Tibial nerve (tissue), 4 donors: ENCODE measurements at regions not wholly inside any gene's neighbourhood (a gene's known extent, or its start where the extent isn't known, plus 50 kb on each side); places are given as distances from the start of the nearest gene placed in this dataset.

ENCODE experiments used
- DNase-seq, 2 donors: peaks; one replicate each; pipeline ENCODE4 v3.0.0-alpha.2; 2019; ENCODE audit warnings: low spot score in 2 of 2
- H3K27ac ChIP-seq, 4 donors: fragments of 200-600 bp; sonication (generic) in 3 of 4; one replicate each; pipeline ENCODE4 v1.5.1; 2017 to 2019; ENCODE audit warnings: mild to moderate bottlenecking in 1 of 4
- H3K27me3 ChIP-seq, 2 donors: fragments of 200-600 bp; sonication (generic) in 1 of 2; one replicate each; pipeline versions ENCODE4 v1.5.1 to v1.6.0; 2017 to 2019
- H3K36me3 ChIP-seq, 3 donors: fragments of 200-600 bp; sonication (generic); one replicate each; pipeline ENCODE4 v1.5.1; 2018 to 2019
- H3K4me1 ChIP-seq, 4 donors: fragments of 200-600 bp; sonication (generic) in 3 of 4; one replicate each; pipeline ENCODE4 v1.5.1; 2017 to 2019
- H3K4me3 ChIP-seq, 4 donors: fragments of 200-600 bp; sonication (generic) in 3 of 4; one replicate each; pipeline ENCODE4 v1.5.1; 2017 to 2019; ENCODE audit warnings: mild to moderate bottlenecking in 1 of 4, moderate library complexity in 1 of 4
- H3K9me3 ChIP-seq, 4 donors: fragments of 200-600 bp; sonication (generic) in 3 of 4; one replicate each; pipeline ENCODE4 v1.5.1; 2017 to 2019
- CTCF ChIP-seq, 5 experiments: fragments of 200-600 bp in 3 of 5; fragments of 450-650 bp in 2 of 5; sonication (generic) in 3 of 5; IDR thresholded peaks; one replicate each; pipeline ENCODE4 v1.5.1; 2016 to 2019; ENCODE audit warnings: antibody characterized with exemption in 5 of 5, mild to moderate bottlenecking in 3 of 5, moderate library complexity in 2 of 5
- EP300 ChIP-seq, 2 donors: sonication (generic); formaldehyde crosslinking; IDR thresholded peaks; one replicate each; pipeline ENCODE4 v1.6.1; 2017; ENCODE audit warnings: antibody characterized with exemption in 2 of 2, mild to moderate bottlenecking in 1 of 2
- POLR2A ChIP-seq, 2 donors: fragments of 450-650 bp; IDR thresholded peaks; one replicate each; pipeline ENCODE4 v1.6.1; 2017; ENCODE audit warnings: antibody characterized with exemption in 2 of 2, mild to moderate bottlenecking in 2 of 2, moderate library complexity in 2 of 2
- WGBS, 2 donors: methylation state at CpG; one replicate each; pipeline ENCODE4 v1.1.5; 2018; 5-methylcytosine and 5-hydroxymethylcytosine counted together

GRCh38 chr6:99120641-99121040 lies 172.9 kb upstream of the FBXL4 start:
- H3K27me3 ChIP-seq, result no peaks in the 10 kb centered on the region
- no peak overlapping the region for H3K4me3 ChIP-seq
- H3K9me3 ChIP-seq, result no peaks in the 10 kb centered on the region
- 70 to 84% methylated on average over 3 of the region's 3 CpGs for WGBS, 2 donors
- H3K36me3 ChIP-seq, result no peaks in the 10 kb centered on the region
- TF ChIP-seq POLR2A (IDR thresholded peaks at IDR 0.05), result no peak
- TF ChIP-seq EP300 (IDR thresholded peaks at IDR 0.05), result no peak
- no peak for TF ChIP-seq CTCF (IDR thresholded peaks at IDR 0.05)
- H3K27ac ChIP-seq, result no peak overlapping the region
- no peak for DNase-seq
- no peaks in the 10 kb centered on the region for H3K4me1 ChIP-seq

GRCh38 chr6:99119109-99120031 lies 171.6 kb upstream of the FBXL4 start:
- H3K4me1 ChIP-seq, result no peaks in the 10 kb centered on the region
- TF ChIP-seq CTCF (IDR thresholded peaks at IDR 0.05), result peak; percentile 41 to 71 (median 60)
- no peak for TF ChIP-seq POLR2A (IDR thresholded peaks at IDR 0.05)
- H3K9me3 ChIP-seq, result no peaks in the 10 kb centered on the region
- H3K27ac ChIP-seq, result no peak overlapping the region
- H3K36me3 ChIP-seq, result no peaks in the 10 kb centered on the region
- DNase-seq, result peak in 1 of 2 donors; percentile 14
- no peak overlapping the region for H3K4me3 ChIP-seq
- no peaks in the 10 kb centered on the region for H3K27me3 ChIP-seq
- WGBS, 2 donors, result 47% methylated on average over 8 of the region's 8 CpGs

- Histone ChIP-seq H3K4me1 (no peaks in the 10 kb centered on the region), H3K27ac (no peak overlapping the region), H3K9me3 (no peaks in the 10 kb centered on the region), H3K27me3 (no peaks in the 10 kb centered on the region), H3K36me3 (no peaks in the 10 kb centered on the region), H3K4me3 (no peak overlapping the region)
- TF ChIP-seq EP300 (IDR thresholded peaks at IDR 0.05) (no peak), CTCF (IDR thresholded peaks at IDR 0.05) (no peak), POLR2A (IDR thresholded peaks at IDR 0.05) (no peak)
- WGBS, 2 donors, result 88 to 92% methylated on average over 5 of the region's 5 CpGs
- DNase-seq, result no peak
Observed at GRCh38 chr6:99114769-99115406, 167.1 kb upstream of the FBXL4 start.

- H3K27ac ChIP-seq, result no peak overlapping the region
- no peaks in the 10 kb centered on the region for H3K36me3 ChIP-seq
- no peaks in the 10 kb centered on the region for H3K9me3 ChIP-seq
- no peak for TF ChIP-seq EP300 (IDR thresholded peaks at IDR 0.05)
- no peak for TF ChIP-seq POLR2A (IDR thresholded peaks at IDR 0.05)
- TF ChIP-seq CTCF (IDR thresholded peaks at IDR 0.05), result no peak
- no peaks in the 10 kb centered on the region for H3K27me3 ChIP-seq
- H3K4me3 ChIP-seq, result no peak overlapping the region
- no peaks in the 10 kb centered on the region for H3K4me1 ChIP-seq
- DNase-seq, result no peak
- WGBS, 2 donors, result 74 to 93% methylated on average over 3 of the region's 3 CpGs
Observed at GRCh38 chr6:99111590-99111989, 163.8 kb upstream of the FBXL4 start.

GRCh38 chr6:99110029-99110428 lies 162.3 kb upstream of the FBXL4 start:
- Histone ChIP-seq H3K4me3 (no peak overlapping the region), H3K9me3 (no peaks in the 10 kb centered on the region), H3K4me1 (no peaks in the 10 kb centered on the region), H3K36me3 (no peaks in the 10 kb centered on the region), H3K27me3 (no peaks in the 10 kb centered on the region), H3K27ac (no peak overlapping the region)
- TF ChIP-seq EP300 (IDR thresholded peaks at IDR 0.05) (no peak), CTCF (IDR thresholded peaks at IDR 0.05) (no peak), POLR2A (IDR thresholded peaks at IDR 0.05) (no peak)
- 28 to 48% methylated on average over 3 of the region's 3 CpGs for WGBS, 2 donors
- no peak for DNase-seq
